Coronary artery (tissue), 2 donors: ENCODE measurements at regions not wholly inside any gene's neighbourhood (a gene's known extent, or its start where the extent isn't known, plus 50 kb on each side); places are given as distances from the start of the nearest gene placed in this dataset.

ENCODE experiments used
- DNase-seq: peaks from one replicate; pipeline ENCODE4 v3.0.0-alpha.2; 2017; ENCODE audit warnings: low spot score
- H3K27ac ChIP-seq, 2 donors: fragments of 200-600 bp; sonication (generic); one replicate each; pipeline ENCODE4 v1.5.1; 2016 to 2019
- H3K4me3 ChIP-seq: fragments of 200-600 bp; sonication (generic); 2 replicates; pipeline ENCODE4 v1.5.1; 2016; ENCODE audit warnings: mild to moderate bottlenecking, moderate library complexity
- TF ChIP-seq, protein P1 (sequence below): fragments of 200-600 bp; sonication (generic); IDR thresholded peaks from one replicate; pipeline ENCODE4 v1.5.1; 2019; ENCODE audit warnings: antibody characterized with exemption

DNA sequence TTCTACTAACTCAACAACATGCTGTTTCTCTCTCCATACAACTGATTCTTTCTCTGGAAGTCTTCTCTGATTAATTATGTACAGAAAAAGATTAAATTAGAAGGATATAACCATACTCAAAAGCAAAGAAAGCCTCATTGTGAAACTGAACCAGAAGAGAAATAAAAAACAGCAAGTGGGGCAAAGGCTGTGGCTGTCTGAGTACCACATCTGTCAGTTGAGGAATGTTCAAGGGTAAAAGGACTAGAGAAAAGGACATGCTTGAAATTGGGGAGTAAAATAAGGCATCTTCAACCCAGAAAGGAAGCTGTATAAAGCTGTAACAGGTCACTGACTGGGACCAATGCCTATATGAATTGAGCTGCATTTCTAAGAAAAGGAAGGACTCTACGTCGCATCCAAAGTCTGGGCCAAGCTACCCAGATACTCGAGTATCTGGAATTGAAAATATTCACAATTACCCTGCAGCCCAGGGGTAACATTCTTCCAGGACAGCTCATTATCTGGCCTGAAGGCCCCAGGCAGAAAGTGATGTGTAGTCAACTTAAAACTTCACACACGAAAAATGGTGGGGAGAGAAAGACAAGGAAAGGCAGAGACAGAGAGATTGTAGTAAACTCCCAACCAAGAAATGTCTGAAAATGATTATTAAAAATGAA lies 356.0 kb upstream of the GALNT5 start:
- H3K27ac ChIP-seq, result no peak overlapping the region
- no peak overlapping the region for H3K4me3 ChIP-seq
- DNase-seq, result no peak
- TF ChIP-seq, protein P1, sequence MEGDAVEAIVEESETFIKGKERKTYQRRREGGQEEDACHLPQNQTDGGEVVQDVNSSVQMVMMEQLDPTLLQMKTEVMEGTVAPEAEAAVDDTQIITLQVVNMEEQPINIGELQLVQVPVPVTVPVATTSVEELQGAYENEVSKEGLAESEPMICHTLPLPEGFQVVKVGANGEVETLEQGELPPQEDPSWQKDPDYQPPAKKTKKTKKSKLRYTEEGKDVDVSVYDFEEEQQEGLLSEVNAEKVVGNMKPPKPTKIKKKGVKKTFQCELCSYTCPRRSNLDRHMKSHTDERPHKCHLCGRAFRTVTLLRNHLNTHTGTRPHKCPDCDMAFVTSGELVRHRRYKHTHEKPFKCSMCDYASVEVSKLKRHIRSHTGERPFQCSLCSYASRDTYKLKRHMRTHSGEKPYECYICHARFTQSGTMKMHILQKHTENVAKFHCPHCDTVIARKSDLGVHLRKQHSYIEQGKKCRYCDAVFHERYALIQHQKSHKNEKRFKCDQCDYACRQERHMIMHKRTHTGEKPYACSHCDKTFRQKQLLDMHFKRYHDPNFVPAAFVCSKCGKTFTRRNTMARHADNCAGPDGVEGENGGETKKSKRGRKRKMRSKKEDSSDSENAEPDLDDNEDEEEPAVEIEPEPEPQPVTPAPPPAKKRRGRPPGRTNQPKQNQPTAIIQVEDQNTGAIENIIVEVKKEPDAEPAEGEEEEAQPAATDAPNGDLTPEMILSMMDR, result no peak

DNA sequence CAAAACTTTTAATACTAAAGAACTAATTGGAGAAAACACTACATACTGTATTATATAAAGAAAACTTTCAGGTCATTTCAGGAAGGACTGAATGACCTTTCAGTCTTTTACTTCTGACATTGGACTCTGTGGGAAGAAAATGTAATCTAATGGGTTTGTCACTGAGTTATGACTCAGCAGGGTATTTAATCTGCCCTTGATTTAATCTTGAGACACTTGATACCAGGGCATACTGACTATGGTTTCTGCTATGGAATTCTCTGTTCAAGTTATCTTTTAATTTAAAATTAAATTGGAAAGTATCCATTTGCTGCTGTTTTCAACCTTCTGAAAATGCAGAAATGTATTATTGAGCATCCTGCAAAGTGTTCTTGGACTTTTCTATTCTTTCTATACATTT lies 354.2 kb upstream of the GALNT5 start:
- DNase-seq, result no peak
- Histone ChIP-seq H3K27ac (no peak overlapping the region), H3K4me3 (no peak overlapping the region)
- TF ChIP-seq, protein P1, result no peak

DNA sequence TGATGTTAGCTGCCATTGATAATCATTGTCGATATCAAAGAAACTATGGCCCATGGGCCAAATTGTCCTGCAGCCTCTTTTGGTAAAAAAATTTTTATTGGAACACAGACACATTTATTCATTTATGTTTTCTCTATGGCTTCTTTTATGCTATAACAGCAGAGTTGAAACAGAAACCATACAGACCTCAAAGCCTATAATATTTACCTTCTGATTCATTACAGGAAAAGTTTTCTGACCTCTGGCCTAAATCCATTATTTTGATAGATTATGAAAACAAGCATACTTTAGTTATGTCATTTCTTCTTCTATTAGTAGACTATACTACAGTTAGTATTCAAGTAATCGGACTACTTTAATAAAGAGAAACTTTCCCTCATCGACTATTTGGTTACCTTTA lies 349.7 kb upstream of the GALNT5 start:
- DNase-seq, result no peak
- TF ChIP-seq, protein P1, result no peak
- no peak overlapping the region for H3K27ac ChIP-seq
- no peak overlapping the region for H3K4me3 ChIP-seq

DNA sequence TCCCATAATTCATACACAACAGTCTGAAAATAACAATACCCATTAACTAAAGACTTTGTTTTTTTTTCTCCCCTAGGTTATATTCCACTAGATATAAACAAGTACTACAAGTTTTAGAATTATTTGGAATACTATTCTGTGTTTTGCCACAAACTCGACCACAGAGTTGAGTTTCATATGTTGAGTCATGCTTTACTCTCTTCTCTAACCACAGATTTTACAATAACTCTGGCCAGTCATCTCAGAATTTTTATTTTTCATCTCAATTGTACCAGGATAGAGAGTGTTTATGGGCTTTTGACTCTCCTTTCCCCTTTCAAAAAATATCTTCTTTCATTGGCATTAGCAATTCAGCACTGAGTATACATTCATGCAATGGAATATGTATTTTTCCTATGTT lies 348.7 kb upstream of the GALNT5 start:
- Histone ChIP-seq H3K4me3 (no peak overlapping the region), H3K27ac (no peak overlapping the region)
- no peak for DNase-seq
- TF ChIP-seq, protein P1, result no peak

DNA sequence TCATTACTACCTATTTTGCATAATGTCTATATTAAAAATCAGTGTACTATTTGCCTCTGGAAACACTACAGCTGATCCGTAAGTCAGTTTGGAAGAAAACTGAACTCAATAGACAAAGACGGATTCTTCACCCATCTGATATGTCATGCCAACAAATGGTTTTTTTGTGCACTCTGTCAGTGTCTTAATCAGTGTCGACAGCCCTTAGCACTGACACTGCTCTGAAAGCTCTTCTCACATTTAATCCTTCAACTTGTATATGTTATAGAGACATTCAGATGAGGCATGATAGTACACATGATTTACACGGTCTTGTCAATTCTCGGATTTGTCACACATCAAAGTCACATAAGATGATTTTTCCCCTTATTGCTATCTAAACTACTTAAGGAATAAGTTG lies 347.5 kb upstream of the GALNT5 start:
- TF ChIP-seq, protein P1, result no peak

DNA sequence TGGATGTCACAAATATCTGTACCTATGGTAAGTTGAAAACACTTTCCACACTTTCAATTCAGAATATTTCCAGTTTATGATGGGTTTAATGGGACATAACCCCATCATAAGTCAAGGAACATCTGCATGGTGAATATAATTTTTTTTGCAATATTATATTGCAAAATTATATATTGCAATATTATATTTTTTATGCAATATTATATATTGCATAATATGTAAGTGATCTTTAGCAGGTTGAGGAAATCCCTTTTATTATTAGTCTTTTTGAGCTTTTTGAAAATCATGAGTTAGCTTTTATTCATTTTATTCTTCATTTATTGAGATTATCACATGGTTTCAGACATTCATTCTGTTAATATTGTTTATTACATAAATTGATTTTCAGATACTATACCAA lies 342.2 kb upstream of the GALNT5 start:
- Histone ChIP-seq H3K27ac (no peak overlapping the region), H3K4me3 (no peak overlapping the region)
- no peak for DNase-seq
- TF ChIP-seq, protein P1, result no peak

More for the DNA sequence above, 347.5 kb upstream of the GALNT5 start:
- DNase-seq, result no peak
- Histone ChIP-seq H3K27ac (no peak overlapping the region), H3K4me3 (no peak overlapping the region)

DNA sequence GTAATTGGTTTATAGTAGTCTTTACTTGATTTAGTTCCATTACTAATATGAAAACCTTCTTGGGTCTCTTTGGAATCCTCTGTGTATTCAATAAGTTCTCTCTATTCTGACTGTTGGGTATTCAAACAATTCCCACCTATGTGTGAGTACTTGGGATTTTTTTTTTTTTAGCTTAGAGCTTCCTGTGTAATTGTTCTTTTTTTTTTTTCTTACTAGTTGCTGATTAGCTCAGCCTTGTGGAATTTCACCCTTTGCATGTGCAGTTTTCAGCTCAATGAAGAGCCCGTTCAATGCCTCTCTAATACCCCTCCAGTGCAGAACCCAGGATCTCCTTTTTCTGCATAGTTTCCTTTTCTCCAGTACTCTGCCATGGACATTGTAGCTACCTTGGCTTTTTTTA lies 339.1 kb upstream of the GALNT5 start:
- Histone ChIP-seq H3K27ac (no peak overlapping the region), H3K4me3 (no peak overlapping the region)
- DNase-seq, result no peak
- TF ChIP-seq, protein P1, result no peak
